Neuron (in vitro differentiated cells): ENCODE measurements at regions not wholly inside any gene's neighbourhood (a gene's known extent, or its start where the extent isn't known, plus 50 kb on each side); places are given as distances from the start of the nearest gene placed in this dataset.

Experiments
- H2AFZ ChIP-seq: one replicate; pipeline ENCODE4 v1.6.1; 2013; ENCODE audit warnings: low read depth, mild to moderate bottlenecking, inconsistent platforms, low read length, moderate library complexity
- H3K27me3 ChIP-seq: one replicate; pipeline ENCODE4 v1.6.1; 2013; ENCODE audit warnings: low read length; ENCODE audit not compliant: insufficient read depth
- H3K36me3 ChIP-seq: one replicate; pipeline ENCODE4 v1.6.1; 2013; ENCODE audit warnings: low read length; ENCODE audit not compliant: insufficient read depth
- H3K4me1 ChIP-seq: one replicate; pipeline ENCODE4 v1.6.1; 2013; ENCODE audit warnings: low read length; ENCODE audit not compliant: insufficient read depth
- H3K4me3 ChIP-seq: 2 replicates; pipeline ENCODE4 v1.5.1; 2013; ENCODE audit warnings: mild to moderate bottlenecking, low read length, moderate library complexity
- H3K9me3 ChIP-seq: one replicate; pipeline ENCODE4 v1.6.1; 2013; ENCODE audit warnings: low read length

DNA sequence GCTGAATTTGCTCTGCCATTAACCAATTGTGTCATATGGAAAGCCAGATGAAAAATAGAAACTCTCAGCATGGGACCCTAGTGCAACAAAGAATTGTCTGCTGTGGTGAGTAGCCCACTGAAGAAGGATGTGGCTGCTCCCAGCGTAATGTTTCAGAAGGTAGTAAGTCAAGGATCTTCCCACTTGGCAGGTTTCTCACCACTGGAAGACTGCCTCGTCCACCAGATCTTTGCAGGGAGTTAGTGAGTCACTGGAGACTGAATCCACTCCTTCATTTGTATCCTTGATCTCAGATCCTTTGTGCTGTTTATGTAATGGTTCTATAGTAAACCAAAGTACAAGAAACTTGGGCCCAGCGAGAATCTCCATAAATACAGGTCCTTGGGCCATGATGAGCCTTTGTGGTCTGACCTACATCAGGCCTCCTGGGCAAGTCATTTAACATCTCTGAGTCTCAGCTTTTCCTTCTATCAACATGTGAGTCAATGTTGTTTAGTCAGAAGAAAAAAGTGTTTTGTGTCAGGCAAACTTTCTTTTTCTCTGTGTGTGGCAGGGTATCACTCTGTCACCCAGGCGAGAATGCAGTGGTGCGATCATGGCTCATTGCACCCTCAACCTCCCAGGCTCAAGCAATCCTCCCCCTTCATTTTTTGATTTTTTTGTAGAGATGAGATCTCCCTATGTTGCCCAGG is 78.0 kb upstream of the CCDC160 start:
- Histone ChIP-seq H3K4me1 (peaks cover 6% of the 10 kb centered on the region), H3K27me3 (no peaks in the 10 kb centered on the region), H3K9me3 (no peaks in the 10 kb centered on the region), H3K4me3 (no peak overlapping the region), H2AFZ (no peak overlapping the region), H3K36me3 (no peaks in the 10 kb centered on the region)

DNA sequence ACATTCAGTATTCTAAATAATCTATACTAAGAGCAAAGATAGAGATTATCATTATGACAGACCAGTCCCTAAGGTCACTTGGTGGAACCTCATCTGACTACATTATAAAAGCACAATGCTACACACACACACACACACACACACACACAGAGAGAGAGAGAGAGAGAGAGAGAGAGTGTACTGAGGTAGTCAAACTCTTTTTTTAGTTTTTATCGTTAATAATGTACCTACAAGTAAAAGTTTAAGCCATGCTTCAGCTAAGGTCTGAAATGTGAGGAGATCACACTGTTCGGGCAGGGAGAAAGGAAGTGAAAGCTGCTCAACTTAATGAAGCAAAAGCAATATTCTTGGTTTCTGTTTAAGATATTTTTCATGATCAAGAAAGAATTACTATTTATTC is 75.8 kb upstream of the CCDC160 start:
- no peak overlapping the region for H3K4me3 ChIP-seq
- no peak overlapping the region for H2AFZ ChIP-seq
- no peaks in the 10 kb centered on the region for H3K27me3 ChIP-seq
- peaks cover 6% of the 10 kb centered on the region for H3K4me1 ChIP-seq
- H3K9me3 ChIP-seq, result no peaks in the 10 kb centered on the region
- H3K36me3 ChIP-seq, result no peaks in the 10 kb centered on the region

DNA sequence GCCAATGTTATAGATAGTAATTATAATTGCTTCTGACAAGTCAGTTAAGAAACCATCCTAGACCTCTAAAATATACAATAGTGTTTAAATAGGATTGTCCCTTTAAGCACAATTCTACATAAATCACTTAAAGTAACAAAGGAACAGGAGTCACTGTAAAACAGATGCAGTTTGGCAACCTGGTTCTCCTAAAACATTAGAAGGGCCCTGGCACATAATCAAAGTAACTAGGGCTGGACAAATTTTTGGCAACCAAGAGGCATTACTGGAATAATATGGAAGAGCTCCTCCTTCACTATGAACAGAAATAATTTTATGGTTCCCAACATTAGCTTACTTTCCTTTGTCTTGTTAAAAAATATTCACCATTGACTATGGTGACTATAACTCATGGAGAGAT is 75.0 kb upstream of the CCDC160 start:
- Histone ChIP-seq H2AFZ (no peak overlapping the region), H3K36me3 (no peaks in the 10 kb centered on the region), H3K4me1 (peaks cover 6% of the 10 kb centered on the region), H3K27me3 (no peaks in the 10 kb centered on the region), H3K4me3 (no peak overlapping the region), H3K9me3 (no peaks in the 10 kb centered on the region)

DNA sequence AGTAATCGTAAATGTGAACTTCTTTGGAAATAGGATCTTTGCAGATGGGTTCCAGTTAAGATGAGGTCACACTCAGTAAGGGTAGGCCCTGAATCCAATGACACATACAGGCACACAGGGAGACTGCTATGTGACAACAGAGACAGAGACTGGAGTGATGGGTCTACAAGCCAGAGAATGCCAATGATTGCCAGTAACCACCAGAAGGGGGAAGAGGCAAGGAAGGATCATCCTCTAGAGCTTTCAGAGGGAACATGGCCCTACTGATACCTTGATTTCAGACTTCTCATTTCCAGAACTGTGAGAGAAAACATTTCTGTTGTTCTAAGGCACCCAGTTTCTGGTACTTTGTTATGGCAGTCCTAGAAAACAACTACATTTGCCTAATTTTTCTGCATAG is 73.1 kb upstream of the CCDC160 start:
- Histone ChIP-seq H3K36me3 (peaks cover 2% of the 10 kb centered on the region), H3K4me1 (peaks cover 6% of the 10 kb centered on the region), H3K4me3 (no peak overlapping the region), H3K9me3 (no peaks in the 10 kb centered on the region), H3K27me3 (no peaks in the 10 kb centered on the region), H2AFZ (no peak overlapping the region)

DNA sequence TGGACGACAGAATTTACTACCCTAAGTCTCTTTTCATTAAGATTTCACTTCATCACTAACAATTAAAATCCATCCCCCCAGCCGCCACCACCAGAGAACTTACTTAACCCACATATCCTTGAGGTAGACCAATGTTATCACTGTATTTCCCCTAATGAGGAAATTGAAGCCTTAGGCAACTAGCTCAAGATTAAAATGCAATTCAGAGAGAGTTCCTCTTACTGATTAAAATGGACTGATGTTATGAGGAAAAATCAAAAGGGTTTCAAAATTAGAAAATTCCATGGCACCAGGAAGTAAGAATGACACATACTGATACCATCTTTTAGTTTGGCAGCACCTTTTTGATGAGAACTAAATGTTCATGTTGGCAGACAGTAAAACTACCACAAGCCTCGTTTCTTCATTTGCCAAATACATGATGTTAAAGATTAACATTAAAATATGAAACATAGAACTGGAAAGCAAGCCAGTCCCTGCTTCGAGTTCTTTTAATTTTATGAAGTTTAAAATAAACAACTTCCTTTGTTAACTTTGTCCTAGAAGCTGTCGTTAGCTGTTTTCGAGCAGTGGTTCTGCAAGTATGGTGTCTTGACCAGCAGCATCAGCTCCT is 69.3 kb upstream of the CCDC160 start:
- Histone ChIP-seq H3K4me1 (no peaks in the 10 kb centered on the region), H3K27me3 (no peaks in the 10 kb centered on the region), H3K9me3 (no peaks in the 10 kb centered on the region), H3K36me3 (peaks cover 22% of the 10 kb centered on the region), H2AFZ (no peak overlapping the region), H3K4me3 (no peak overlapping the region)

DNA sequence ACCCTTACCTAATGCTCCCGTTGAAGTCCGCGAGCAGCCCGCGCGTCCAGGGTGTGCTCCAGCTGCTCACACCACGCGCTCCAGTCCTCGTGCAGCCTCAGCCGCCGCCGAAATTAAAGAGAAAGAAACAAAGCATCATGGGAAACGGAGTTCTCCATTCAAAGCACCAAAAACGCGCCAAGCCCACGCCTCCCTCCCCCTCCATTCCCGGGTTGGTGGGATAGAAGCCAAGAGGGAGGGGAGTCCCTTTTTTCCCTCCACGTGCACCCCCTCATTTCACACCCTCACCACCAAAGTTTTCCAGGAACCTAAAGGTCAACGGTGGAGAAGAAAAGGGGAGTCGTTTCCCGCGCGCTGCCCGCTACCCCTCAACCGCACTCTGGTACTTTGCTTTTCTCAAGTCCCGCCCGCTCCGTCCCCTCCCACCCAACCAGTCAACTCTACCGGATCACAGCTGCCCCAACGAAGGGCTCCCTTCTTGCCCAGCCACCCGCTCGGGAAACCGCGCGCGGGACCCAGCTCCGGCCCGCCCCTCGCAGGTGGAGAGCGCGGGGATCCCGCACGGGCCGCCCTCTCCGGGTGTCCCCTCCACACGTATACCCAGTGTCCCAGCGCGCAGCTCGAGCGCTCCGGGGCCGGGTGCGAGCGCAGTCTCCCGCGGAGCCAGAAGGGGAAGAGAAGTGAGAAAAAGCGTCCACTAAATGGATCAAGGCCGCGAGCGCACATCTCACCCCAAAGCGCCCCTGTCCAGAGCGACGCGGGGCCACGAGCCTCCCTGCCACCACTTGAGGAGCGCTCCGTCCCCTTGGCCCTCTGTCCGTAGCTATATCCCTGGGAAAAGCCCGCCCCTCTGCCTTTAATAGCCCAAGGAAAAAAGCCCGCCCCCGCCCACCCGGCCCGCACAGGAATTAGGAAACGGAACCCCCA is 65.1 kb upstream of the CCDC160 start:
- peaks cover 22% of the 10 kb centered on the region for H3K36me3 ChIP-seq
- peak overlapping the region; percentile 55 for H2AFZ ChIP-seq
- H3K4me1 ChIP-seq, result peaks cover 19% of the 10 kb centered on the region
- H3K4me3 ChIP-seq, result peak overlapping the region; percentile 84
- H3K9me3 ChIP-seq, result no peaks in the 10 kb centered on the region
- no peaks in the 10 kb centered on the region for H3K27me3 ChIP-seq

DNA sequence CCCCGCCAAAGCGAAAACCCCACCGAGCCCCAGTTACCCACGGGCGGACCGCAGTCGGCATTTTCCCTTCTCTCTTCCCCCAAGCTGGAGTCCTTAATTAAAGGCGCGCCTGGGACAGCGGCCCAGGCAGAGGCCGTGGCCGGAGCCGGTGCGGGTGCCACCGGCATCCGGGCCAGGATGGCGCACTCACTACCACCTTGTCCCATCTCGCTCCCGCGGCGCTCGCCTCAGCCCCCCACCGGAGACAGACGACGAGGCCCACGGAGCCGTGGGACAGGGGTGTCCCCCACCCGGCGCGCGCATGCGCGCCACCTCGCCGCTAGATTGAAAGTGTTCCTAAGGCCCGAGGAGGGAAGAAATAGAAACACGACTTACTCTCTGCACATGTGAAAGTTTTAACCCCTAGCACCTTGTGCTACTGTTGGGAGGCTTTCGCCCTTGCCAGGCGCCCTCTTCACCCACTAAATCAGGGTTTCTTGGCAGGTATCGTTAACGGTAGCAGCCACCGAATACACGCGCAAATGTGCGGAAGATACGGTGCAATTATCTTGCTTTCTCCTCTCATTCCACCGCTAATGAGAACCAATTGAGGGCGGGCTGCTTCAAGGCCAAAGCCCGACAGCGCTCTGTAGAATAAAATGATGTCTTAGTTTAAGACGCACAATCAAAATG is 64.3 kb upstream of the CCDC160 start:
- H3K9me3 ChIP-seq, result no peaks in the 10 kb centered on the region
- H3K36me3 ChIP-seq, result peaks cover 22% of the 10 kb centered on the region
- H3K27me3 ChIP-seq, result no peaks in the 10 kb centered on the region

DNA sequence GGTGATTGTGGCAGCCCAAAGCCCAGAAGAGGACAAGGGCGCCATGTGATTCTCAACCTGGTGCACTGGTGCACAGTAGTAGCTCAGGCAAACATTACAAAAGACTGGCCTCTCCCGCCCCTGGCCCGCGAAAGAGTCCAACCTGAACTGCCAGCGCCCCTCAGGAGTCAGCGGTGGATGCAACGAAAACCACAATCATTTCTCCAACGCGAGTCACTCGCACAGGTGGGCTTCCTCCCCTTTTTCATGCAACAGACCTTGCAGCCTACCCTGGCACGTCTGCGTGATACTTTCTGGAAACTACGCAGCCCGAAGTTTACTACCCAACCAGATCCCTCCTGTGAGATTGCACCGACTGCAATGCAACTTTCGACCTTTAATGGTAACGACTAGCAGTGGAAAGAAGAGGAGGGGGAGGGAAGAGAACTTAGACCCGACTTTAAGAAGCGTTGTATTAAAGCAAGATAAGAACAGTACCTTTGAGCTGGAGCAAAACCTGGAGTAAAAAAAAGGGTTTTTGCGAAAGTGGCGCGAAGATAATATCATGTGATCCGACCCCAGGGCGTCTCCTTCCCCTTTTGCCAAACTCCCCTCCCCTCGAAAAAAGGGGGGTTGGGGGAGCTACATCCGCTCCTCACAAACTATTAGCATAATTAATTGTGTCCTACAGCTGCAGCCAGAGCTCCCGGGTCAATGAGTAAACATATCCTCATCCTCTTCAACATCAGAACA is 63.3 kb upstream of the CCDC160 start:
- Histone ChIP-seq H2AFZ (no peak overlapping the region), H3K4me1 (peaks cover 35% of the 10 kb centered on the region), H3K27me3 (no peaks in the 10 kb centered on the region), H3K9me3 (no peaks in the 10 kb centered on the region), H3K36me3 (peaks cover 21% of the 10 kb centered on the region), H3K4me3 (peak overlapping the region; percentile 84)

More for the DNA sequence above, 64.3 kb upstream of the CCDC160 start:
- peaks cover 26% of the 10 kb centered on the region for H3K4me1 ChIP-seq
- peak overlapping the region; percentile 84 for H3K4me3 ChIP-seq
- H2AFZ ChIP-seq, result peak overlapping the region; percentile 8

DNA sequence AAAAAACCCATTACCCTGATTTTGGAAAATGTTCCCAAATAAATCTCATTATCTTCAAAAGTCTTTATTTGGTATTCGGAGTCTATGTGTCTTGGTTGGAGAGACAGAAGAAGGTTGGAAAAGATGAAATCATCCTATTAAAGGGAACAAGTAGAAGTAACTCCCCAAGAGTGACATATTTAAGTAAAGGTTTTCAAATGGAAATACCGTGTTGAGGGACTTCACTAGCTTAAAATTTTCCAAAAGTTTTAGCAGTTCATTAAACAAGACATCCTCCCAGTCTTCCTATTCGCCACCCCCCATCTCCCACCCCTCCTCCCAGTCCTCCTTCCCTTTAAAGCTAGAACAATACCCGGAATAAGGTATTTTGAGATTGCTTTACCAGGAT is 62.7 kb upstream of the CCDC160 start:
- Histone ChIP-seq H3K4me3 (peak overlapping the region; percentile 84), H2AFZ (no peak overlapping the region), H3K9me3 (no peaks in the 10 kb centered on the region), H3K4me1 (peaks cover 35% of the 10 kb centered on the region), H3K27me3 (no peaks in the 10 kb centered on the region), H3K36me3 (peaks cover 18% of the 10 kb centered on the region)

DNA sequence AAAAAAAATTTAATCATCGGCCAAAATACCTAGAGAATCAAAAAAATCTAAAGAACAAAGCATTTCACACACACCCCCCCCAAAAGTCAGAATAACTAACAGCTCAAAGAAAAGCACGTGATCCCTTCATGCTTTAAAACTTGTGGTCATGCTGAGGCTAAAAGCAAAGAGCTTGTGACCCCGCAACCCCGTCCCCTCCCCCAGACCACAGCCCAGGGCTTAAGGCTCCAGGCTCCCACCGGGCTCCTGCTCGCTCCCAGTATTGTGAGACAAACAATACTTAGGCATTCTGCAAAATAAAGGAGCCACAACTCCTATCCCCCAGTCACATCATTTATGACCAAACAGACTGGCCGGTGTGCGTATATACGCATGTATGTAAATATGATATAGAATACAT is 62.1 kb upstream of the CCDC160 start:
- Histone ChIP-seq H3K9me3 (no peaks in the 10 kb centered on the region), H2AFZ (no peak overlapping the region), H3K36me3 (peaks cover 12% of the 10 kb centered on the region), H3K4me3 (peak overlapping the region; percentile 84), H3K4me1 (peaks cover 39% of the 10 kb centered on the region), H3K27me3 (no peaks in the 10 kb centered on the region)

DNA sequence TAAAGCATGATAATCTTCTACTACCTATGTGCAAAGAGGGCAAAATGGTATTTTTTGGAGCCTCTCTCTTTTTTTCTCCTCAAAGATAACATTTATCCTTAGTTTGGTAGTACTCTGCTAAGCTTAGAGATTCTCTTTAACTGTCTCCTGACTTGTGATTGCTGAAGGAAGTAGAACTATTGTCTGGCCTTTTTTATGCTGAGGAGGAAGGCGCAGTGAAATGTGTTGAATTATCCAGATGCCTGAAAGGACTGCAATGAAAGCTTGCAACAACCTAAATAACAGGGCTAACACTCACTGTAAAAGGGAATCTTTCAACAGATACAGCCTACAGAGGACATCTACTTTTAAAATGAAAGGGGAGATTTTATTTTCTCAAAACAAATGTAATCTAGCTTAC is 59.5 kb upstream of the CCDC160 start:
- Histone ChIP-seq H3K9me3 (no peaks in the 10 kb centered on the region), H3K4me1 (peaks cover 57% of the 10 kb centered on the region), H3K27me3 (no peaks in the 10 kb centered on the region), H3K36me3 (no peaks in the 10 kb centered on the region), H3K4me3 (no peak overlapping the region), H2AFZ (no peak overlapping the region)

DNA sequence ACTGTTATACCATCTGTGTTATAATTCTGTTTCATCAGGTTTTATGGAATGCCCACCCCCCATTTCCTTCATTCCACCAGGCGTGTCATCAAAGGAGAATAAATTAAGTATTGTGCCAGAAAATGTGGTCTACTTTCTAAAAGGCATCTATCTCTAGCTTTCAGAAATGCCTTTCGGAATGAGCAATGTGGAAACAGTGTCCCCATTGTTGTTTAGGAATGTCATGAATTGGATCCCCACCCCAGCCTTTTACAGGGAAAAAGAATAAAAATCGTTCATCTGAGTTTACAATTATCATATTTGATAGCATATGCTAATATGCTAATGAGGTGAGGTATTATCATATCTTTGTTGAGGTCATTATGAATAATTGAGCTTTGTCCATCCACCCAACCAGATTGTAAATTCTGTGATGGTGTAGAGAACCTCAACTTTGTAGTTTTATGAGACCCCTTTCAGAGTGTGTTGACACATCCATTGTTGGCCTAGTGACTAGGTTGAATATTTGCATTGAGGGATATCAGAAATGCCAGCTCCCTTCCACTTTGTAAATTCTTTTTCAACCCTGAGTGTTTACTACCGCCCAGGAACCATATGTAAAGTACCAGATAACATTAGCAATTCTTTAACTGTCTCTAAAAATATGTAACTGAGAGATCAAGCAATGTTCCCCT is 56.2 kb upstream of the CCDC160 start:
- no peak overlapping the region for H2AFZ ChIP-seq
- H3K4me3 ChIP-seq, result no peak overlapping the region
- H3K27me3 ChIP-seq, result no peaks in the 10 kb centered on the region
- H3K36me3 ChIP-seq, result no peaks in the 10 kb centered on the region
- peaks cover 50% of the 10 kb centered on the region for H3K4me1 ChIP-seq
- H3K9me3 ChIP-seq, result no peaks in the 10 kb centered on the region
